NCI-H2107 treated with DMSO at 0.1 percent for 48 hours (cell line): ENCODE measurements at regions not wholly inside any gene's neighbourhood (a gene's known extent, or its start where the extent isn't known, plus 50 kb on each side); places are given as distances from the start of the nearest gene placed in this dataset.
A peak's percentile ranks its signal among the peaks of the same experiment; 100 is the strongest.
"Not testable (repeated sequence)": the region's sequence is repeated elsewhere in the genome, so short reads cannot be mapped to it uniquely, and the experiment has no call there.

Experiments used
- DNase-seq: peaks from one replicate; lab custom pipeline; 2025; ENCODE audit not compliant: unreplicated experiment; lab: John Stamatoyannopoulos, UW

GRCh38 chr1:194755241-194755994 lies 1569.0 kb upstream of the B3GALT2 start:
- no peak for DNase-seq

GRCh38 chr1:194738843-194739242 lies 1552.4 kb upstream of the B3GALT2 start:
- DNase-seq: not testable (repeated sequence)

- DNase-seq: no peak
These were observed 1548.6 kb upstream of the B3GALT2 start for GRCh38 chr1:194734970-194735369.

- no peak for DNase-seq
These were observed 1544.6 kb upstream of the B3GALT2 start for GRCh38 chr1:194731025-194731424.

GRCh38 chr1:194730304-194730703 lies 1543.9 kb upstream of the B3GALT2 start:
- DNase-seq: no peak

GRCh38 chr1:194723067-194723466 lies 1536.7 kb upstream of the B3GALT2 start:
- no peak for DNase-seq

GRCh38 chr1:194717941-194718340 lies 1531.5 kb upstream of the B3GALT2 start:
- DNase-seq: no peak

GRCh38 chr1:194717334-194717733 lies 1530.9 kb upstream of the B3GALT2 start:
- no peak for DNase-seq

GRCh38 chr1:194710671-194711070 lies 1524.3 kb upstream of the B3GALT2 start:
- DNase-seq: peak; percentile 63

GRCh38 chr1:194709439-194709838 lies 1523.0 kb upstream of the B3GALT2 start:
- no peak for DNase-seq

- DNase-seq: no peak
These were observed 1520.7 kb upstream of the B3GALT2 start for GRCh38 chr1:194707074-194707473.

- no peak for DNase-seq
These were observed 1518.9 kb upstream of the B3GALT2 start for GRCh38 chr1:194705123-194705854.

- DNase-seq: no peak
These were observed 1512.5 kb upstream of the B3GALT2 start for GRCh38 chr1:194698908-194699318.

GRCh38 chr1:194693244-194693643 lies 1506.8 kb upstream of the B3GALT2 start:
- no peak for DNase-seq

- DNase-seq: no peak
These were observed 1498.2 kb upstream of the B3GALT2 start for GRCh38 chr1:194684636-194685035.

- DNase-seq: no peak
These were observed 1471.7 kb upstream of the B3GALT2 start for GRCh38 chr1:194658090-194658439.

- no peak for DNase-seq
These were observed 1468.5 kb upstream of the B3GALT2 start for GRCh38 chr1:194654956-194655355.

GRCh38 chr1:194653385-194653784 lies 1467.0 kb upstream of the B3GALT2 start:
- DNase-seq: no peak

GRCh38 chr1:194647118-194647517 lies 1460.7 kb upstream of the B3GALT2 start:
- DNase-seq: no peak

GRCh38 chr1:194644528-194644927 lies 1458.1 kb upstream of the B3GALT2 start:
- DNase-seq: no peak

GRCh38 chr1:194640322-194640721 lies 1453.9 kb upstream of the B3GALT2 start:
- no peak for DNase-seq

- no peak for DNase-seq
These were observed 1442.6 kb upstream of the B3GALT2 start for GRCh38 chr1:194629011-194629410.

GRCh38 chr1:194624833-194625232 lies 1438.4 kb upstream of the B3GALT2 start:
- no peak for DNase-seq
